RPMI7951 (cell line): ENCODE measurements at regions not wholly inside any gene's neighbourhood (a gene's known extent, or its start where the extent isn't known, plus 50 kb on each side); places are given as distances from the start of the nearest gene placed in this dataset.
A peak's percentile ranks its signal among the peaks of the same experiment; 100 is the strongest.

Experiments used
- DNase-seq: peaks from one replicate; pipeline ENCODE4 v3.0.0-alpha.2; 2012; ENCODE audit warnings: low read depth

DNA sequence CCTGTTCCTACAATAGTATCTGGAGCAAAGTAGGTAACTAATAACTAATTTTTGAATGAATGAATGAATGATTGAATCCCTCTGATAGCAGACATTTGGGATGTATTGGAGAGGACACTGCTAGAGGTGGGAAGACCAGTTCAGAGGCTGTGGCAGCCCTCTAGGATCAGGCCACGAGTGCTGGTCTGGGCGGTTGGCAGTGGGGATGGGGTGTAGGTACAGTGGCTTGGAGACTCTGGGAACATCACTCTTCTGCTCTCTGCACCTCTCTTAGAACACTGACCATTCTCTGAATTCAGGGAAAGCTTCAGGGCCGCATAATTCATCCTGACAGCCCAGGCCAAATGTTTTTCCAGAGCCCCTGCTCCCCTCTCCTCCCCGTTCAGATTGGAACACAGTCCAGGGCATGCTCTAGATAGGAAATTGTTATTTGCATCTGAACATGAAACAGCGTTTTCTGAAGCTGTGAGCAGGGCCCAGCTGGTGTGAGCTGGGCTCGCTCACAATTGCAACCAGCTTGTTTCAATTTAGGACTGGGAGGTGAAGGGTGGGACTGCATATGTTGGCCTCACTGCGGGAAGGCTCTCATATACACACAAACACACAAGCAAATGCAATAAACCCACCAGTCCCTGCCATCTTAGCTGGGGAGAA lies 253.1 kb upstream of the USP24 start:
- peak; percentile 28 for DNase-seq

DNA sequence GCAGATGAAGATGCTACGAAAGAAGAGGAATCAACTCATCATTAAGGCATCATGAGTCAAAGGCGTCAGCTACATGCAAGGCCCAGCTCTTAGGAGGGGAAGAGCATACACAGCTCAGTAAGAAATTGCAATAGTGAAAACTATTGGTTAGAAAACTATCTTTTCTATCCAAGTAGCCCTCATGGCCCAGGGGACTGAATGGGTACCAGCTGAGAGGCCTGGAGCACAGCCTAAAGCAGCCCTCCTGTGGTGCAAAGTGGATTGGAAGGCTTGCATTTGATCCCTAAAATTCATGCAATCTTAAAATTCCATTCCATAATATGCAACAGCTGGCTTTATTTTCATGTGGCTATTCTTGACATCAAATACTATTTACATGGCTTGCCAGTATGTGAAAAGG lies 251.8 kb upstream of the USP24 start:
- no peak for DNase-seq

DNA sequence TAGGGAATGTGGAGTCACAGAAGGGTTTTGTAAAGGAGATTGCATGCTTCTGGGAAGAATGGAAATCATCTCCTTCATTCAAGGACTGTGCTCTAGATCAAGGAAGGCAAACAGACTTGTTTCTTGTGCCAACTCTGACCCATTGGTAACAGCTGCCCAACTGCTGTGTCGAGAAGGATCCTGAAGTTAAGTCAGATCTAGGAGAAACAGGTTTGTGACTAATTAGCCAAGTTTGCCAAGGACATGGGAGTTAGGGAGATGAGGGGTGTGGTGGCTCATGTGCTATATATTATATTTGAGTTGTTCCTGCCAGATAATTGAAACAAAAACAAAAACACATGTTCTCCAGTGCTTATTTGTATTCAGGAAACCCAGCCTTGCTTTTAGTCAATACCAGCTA lies 251.2 kb upstream of the USP24 start:
- DNase-seq, result peak; percentile 35

DNA sequence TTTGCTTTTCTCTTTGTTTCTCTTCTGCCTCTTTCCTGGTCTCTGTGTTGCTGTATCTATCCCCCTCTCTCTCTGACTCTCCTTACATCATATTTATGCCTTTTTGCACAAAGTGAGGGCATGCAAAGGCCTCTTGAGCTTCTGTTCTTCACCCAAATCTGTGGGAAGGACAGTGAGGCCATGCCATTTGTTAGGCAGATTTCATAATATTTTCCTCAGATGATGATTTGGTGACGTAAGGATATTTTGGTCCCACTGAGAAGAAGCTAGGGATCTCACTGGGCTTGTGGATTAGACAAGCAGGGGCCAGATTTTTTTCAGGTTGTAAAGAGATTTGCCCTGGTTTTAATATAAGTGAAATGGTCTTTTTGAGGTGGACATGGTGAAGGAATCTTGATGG lies 249.4 kb upstream of the USP24 start:
- no peak for DNase-seq

DNA sequence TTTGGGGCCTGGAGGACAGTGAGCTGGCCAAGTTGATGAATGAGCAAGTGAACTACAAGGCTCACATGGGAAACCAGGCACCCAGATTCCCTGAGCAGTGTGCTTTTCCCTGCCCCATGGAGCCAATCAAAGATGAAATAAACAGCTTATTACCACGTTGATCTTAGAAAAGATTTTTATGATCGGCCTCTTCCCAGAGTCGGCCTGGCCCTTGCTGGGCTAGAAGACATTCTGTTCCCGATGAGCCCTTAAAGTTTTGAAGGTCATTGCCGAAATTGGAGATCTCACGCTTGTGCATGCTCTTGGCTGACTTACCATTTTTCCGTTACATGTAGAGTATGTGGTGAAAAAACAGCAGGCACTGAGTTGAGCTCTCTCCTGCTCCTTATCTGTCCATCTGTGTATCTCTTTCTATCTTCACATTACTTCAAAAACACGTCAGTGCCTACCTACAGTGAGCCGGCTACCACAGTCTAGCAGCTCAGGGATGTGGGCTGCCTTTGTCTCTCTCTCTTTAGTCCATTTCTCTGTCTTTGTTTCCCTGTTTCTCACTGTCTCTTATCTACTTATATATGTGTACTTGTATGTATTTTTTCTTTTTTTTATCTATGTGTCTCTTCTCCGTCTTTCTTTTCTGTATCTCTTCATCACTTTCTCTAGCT lies 248.8 kb upstream of the USP24 start:
- no peak for DNase-seq

DNA sequence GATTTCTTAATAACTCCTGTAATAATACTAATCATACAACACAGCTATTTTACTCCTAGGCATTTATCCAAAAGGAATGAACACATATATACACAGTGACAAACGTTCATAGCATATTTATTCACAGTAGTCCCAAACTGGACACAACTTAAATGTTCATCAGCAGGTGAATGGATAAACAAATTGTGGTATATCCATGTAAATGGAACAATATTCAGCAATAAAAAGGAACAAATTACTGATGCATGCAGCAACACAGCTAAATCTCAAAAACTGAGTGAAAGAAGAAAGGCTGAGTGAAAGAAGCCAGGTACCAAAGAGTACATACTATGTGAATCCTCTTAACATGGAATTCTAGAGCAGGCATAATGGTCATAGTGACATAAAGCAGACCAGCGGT lies 242.7 kb upstream of the USP24 start:
- DNase-seq, result no peak

DNA sequence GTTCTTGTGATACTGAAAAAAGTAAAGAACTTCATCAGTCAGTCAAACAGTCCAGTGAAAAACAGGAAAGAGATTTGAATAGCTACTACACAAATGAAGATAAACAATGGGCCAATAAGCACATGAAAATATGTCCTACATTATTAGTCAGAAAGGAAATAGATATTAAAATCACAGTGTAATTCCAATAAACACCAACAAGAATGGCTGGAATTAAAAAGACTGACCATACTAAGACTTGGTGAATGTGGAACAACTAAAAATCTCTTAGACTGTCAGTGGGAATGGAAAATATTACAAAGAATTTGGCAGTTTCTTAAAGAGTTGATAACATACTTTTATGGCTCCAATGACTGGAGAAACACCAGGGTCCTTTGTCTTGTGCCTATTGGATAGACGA lies 241.8 kb upstream of the USP24 start:
- DNase-seq, result no peak

DNA sequence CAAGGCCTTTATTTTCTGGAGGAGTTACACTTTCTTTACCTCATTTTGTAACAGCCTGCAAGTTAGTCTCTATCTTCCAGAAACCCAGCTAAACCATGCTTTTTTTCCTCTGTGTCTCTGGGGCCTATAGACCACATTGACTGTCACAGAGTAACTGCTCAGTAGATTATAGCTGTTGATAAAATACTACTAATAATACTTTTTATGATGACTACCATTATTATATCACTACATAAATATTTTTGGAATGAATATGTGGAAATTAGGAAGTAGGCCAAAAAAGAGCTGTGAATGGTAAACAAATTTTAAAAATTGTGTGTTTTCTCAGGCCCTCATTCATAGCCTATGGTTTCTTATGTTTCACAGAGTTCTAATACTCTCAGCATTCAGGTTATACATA lies 233.1 kb upstream of the USP24 start:
- DNase-seq, result no peak

DNA sequence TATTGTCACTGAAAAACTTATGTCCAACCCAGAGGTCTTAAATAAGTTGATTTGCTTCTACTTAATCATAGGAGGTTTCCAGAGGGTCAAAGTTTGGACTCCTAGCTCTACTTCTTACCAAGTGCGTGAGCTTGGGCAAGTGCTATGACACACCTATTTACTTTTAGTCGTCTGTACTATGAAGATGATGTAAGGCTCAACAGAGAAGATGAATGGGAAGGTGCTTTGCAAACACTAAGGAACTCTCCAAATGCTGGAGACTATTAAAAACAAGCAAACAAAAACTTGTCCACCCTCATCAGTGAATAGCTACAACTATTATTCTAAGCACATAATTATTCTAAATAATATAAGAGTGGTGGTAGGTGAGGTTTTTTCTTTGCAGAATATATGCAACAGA lies 232.3 kb upstream of the USP24 start:
- no peak for DNase-seq

DNA sequence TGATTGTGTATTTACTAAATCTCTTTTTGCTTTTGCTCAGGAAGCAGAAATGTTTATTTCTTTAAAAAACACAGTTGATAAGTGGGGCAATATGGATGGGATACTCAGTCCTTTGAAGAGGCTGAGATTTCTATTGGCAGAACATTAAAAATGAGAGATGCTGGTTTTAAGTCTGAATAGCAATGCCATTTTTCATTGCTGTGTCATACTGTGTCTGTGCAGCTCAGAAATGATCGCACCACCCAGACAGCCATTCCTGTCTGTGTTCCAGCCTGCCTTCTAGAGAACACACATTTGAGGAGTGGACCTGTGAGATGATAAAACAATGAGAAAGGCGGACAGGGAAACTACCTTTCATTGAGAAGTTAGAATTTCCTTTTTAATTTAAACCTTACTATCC lies 231.2 kb upstream of the USP24 start:
- DNase-seq, result peak; percentile 15

DNA sequence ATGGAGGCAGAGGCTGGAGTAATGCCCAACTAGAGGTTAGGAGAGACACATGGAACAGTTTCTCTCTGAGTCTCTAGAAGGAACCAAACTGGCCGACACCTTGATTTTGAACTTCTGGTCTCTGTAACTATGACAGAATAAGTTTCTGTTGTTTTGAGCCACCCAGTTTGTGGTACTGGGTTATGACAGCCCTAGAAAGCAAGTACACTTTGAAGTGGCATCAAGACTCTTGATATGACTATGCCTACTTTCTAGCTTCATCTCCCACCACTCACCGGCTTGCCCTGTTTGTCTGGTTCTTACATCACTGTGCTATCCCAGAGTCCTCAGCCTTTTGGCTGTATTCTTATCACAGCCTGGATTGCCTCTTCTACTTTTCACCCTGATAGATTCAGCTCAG lies 230.3 kb upstream of the USP24 start:
- DNase-seq, result no peak

DNA sequence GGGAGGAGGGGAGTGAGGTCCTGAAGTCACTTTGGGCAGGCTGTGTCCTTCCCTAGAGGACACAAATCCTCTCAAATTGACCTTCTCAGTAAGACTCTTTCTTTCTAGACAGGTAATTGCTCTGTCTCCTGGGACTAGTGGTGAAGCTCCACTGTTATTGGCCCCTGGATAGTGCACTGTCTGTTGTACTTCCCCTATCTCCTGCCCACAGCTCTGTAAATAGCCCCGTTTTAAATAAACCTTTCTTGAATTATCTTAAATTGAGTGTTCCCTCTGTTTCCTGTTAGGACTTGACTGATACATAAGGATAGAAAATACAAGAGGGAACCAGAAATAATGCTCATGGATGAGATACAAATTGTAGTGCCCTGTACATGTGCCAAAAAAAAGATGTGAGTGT lies 229.5 kb upstream of the USP24 start:
- DNase-seq, result no peak

DNA sequence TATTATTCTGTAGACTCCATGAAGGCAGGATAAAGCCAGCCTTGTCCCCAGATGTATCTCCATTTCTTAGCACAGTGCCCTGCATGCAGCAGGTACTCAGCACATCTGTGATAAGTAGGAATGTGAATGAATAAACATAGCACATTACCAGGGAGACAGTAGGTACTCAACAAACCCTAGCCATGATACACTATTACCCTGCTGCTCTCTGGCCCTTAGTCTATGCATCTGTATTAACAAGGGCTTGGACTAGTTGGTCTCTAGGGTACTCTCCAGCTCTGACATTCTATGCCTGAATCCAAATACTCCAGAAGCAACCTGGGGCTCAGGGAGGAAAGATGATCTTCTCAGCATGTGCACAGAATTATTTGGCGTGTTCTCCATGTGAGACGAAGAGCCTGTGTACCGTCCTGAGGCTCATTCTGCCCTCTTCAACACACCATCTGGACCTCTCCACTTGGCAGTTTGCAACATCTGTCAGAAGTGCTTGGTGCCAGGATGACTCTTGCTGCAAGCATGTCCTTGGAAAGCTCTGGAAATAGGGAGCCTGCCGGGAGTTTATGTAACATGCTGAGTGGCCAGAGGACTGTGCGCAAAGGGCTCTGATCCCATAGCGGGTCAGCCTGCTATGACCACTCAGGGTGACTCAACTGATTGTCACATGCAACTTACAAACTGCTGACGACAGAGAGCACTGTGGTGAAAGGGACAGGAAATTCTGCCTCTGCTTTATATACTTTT lies 228.2 kb upstream of the USP24 start:
- DNase-seq, result peak; percentile 99

DNA sequence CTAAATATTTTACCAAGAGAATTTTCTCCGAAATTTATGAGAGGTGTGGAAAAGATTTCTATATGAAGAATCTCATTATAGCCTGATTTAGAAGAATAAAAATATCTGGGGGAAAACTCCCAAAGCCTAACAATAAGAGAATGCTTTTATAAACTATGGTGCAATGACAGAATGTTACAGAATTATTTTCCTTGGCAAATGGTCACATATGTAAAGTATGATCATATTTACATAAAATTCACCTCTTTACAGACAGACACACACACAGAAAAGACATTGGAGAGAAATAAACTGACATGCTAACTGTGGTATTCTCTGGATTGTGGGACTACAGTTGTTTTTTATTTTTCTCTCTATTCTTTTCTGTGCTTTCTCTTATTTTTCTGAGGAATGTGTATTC lies 226.3 kb upstream of the USP24 start:
- DNase-seq, result no peak

DNA sequence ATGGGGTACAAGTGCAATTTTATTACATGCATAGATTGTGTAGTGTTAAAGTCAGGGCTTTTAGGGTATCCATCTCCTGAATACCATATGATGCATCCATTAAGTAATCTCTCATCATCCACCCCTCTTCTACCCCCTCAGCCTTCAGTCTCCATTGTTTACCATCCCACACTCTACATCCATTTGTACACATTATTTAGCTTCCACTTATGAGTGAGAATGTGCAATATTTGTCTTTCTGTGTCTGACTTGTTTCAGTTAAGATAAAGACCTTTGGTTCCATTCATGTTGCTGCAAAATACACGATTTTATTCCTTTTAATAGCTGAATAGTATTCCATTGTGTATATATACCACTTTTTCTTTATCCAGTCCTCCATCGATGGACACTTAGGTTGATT lies 222.5 kb upstream of the USP24 start:
- DNase-seq, result no peak

DNA sequence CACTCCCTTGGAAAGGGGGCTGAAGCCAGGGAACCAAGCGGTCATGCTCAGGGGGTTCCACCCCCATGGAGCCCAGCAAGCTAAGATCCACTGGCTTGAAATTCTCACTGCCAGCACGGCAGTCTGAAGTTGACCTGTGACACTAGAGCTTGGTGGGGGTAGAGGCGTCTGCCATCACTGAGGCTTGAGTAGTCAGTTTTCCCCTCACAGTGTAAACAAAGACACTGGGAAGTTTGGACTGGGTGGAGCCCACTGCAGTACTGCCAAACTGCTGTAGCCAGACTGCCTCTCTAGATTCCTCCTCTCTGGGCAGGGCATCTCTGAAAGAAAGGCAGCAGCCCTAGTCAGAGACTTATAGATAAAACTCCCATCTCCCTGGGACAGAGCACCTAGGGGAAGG lies 215.6 kb upstream of the USP24 start:
- DNase-seq, result peak; percentile 29

DNA sequence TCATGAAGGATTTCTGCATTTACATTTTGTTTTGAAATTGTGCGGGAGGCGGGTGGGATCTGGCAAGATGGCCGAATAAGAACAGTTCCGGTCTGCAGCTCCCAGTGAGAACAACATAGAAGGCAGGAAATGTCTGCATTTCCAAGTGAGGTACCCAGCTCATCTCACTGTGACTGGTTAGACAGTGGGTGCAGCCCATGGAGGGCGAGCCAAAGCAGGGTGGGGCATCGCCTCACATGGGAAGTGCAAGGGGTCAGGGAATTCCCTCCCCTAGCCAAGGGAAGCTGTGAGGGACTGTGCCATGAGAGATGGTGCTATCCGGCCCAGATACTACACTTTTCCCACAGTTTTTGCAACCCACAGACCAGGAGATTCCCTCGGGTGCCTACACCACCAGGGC lies 215.0 kb upstream of the USP24 start:
- peak; percentile 32 for DNase-seq

DNA sequence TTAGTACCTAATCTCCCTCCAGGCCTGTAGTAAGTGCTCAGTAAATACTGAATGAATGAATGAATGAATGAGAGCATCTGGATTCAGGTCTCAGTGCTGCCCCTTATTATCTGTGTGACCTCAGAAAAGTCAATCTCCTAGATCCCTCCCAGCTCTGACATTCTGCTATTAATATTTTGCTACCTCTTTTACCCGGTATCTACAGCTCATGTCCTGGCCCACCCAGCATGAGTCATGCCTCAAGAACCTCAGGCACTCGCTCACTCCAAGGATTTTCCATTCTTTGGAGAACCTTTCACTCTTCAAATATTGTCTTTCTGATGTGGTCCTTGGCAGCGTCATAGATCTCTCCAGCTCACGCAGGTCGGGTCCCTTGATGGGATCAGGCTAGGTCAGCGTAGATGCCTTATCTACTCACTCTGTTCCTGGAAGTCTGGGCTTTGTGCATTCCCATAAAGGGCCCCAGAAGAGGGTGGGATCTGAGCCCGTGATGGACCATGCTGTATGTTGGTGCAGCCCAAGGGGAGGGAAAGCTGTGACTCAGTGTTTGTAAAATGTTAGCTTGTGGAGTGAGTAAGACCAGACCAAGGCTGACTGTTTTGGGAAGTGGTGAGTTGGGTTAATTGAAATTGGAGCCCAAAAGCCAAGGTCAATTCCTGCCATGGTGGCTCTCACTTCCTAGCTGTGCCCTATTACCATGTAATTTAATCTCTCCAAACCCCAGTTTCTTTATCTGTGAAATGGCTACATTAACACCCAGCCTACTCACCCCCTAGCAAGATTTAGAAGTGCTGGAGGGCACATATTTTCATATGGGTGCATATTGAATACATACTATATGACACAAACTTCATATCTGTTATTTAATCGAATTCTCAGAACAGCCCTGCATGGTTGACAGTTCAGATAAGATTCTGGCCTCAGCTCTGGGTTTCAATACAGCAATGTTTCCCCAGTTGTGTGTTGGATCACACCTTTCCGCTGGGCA lies 214.1 kb upstream of the USP24 start:
- DNase-seq, result peak; percentile 100

DNA sequence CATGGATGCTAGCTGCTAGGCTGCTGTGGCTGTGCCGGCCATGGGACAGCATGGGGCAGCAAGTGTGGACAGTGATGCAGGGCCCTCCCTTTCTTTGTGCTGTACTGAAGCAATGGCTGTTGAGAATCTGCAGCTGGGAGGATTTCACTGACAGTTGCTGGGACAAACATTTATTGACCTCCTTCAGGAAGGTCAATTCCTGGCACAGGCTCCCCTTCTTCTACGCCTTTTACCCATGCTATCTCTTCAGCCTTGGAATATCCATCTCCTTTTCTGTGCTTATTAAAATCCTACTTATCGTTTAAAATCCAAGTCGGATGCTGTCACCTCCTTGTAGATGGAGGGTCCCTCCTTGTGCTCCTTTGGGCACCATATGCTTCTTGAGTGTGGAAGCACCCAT lies 213.1 kb upstream of the USP24 start:
- peak; percentile 10 for DNase-seq

DNA sequence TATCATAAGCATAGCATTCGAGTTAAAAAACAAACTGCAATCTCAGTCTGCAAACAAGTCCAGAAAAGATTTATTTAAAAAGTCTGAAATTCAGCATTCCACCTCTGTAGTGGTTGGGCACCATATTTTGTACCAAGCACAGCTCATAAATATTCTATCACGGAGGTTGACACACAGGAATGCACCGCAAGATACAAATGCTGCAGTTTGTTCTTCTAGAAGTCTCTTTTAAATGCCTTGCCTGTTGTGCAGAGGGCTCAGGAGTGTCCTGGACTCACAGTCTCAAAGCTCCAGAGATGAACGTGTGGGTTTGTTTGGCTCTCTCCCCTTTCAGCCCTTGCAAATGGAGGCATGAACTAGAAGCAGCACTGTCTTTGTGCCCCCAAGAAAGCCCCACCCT lies 212.4 kb upstream of the USP24 start:
- DNase-seq, result peak; percentile 8

DNA sequence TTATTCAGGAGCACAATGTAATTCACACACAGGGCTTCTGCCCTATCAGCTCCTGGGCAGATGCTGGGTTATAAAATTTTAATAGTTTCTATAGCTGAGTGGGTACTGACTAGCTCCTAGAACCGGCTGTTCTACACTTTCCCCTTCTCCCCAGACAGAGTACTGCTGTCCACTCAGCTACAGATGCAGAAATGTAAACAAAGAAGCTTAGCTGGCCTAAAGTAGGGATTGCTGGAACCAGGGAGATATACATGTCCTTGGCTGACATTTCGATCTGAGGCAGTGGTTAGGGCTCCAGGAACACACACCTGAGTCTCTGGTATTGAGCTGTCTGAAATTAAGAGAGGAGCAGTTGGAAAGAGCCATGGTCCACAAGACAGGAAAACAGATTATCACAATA lies 211.5 kb upstream of the USP24 start:
- no peak for DNase-seq

DNA sequence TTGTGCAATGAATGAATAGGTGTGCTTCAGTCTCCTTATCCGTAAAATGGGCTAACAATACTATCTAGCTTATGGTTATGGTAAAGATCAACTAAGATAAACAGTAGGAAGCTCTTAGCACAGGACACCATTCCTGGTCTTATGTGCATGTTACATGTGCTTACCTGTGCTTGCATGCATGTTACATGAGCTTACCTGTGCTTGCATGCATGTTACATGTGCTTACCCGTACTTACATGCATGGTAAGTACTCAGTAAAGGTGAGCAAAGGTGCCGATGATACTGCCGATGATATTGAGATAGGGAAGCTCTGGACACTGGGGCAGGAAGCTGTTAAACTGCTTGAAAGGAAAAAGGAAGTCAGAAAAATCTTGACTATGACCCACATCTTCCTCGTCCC lies 211.0 kb upstream of the USP24 start:
- no peak for DNase-seq
